MCF 10A (cell line): ENCODE measurements at regions not wholly inside any gene's neighbourhood (a gene's known extent, or its start where the extent isn't known, plus 50 kb on each side); places are given as distances from the start of the nearest gene placed in this dataset.

Experiments used
- BruUV-seq: library from RNA; stranded (reverse); fragments of 400-500 nt; replicated peaks from 2 replicates; lab custom pipeline; 2021; lab: Mats Ljungman, UMichigan
- CTCF ChIA-PET: fragments of 300-600 bp; sonication (Branson Sonifier 250); formaldehyde crosslinking; extraction: SDS; loops from one replicate; lab custom pipeline; 2021; ENCODE audit warnings: antibody characterized with exemption, inconsistent platforms; lab: Yijun Ruan, JAX
- POLR2A ChIA-PET: fragments of 300-600, 350-650 bp; sonication (Branson Sonifier 250); formaldehyde crosslinking; extraction: SDS; loops from one replicate; lab custom pipeline; 2020; ENCODE audit warnings: antibody characterized with exemption, inconsistent platforms; lab: Yijun Ruan, JAX
- DNase-seq: peaks from one replicate; pipeline ENCODE4 v3.0.0-alpha.2; 2018; ENCODE audit not compliant: unreplicated experiment
- H3K27ac Mint-ChIP-seq: one replicate; pipeline ENCODE4 v1.8.0; 2022; ENCODE audit warnings: mild to moderate bottlenecking, low read depth, mixed read lengths; ENCODE audit not compliant: unreplicated experiment
- H3K27me3 Mint-ChIP-seq: one replicate; pipeline ENCODE4 v1.8.0; 2022; ENCODE audit warnings: mixed read lengths; ENCODE audit not compliant: insufficient read depth, unreplicated experiment
- H3K36me3 Mint-ChIP-seq: one replicate; pipeline ENCODE4 v1.8.0; 2022; ENCODE audit warnings: mild to moderate bottlenecking, moderate library complexity, mixed read lengths; ENCODE audit not compliant: insufficient read depth, unreplicated experiment
- H3K4me1 Mint-ChIP-seq: one replicate; pipeline ENCODE4 v1.8.0; 2022; ENCODE audit warnings: mixed read lengths; ENCODE audit not compliant: insufficient read depth, unreplicated experiment
- H3K4me3 Mint-ChIP-seq: one replicate; pipeline ENCODE4 v1.8.0; 2022; ENCODE audit warnings: mild to moderate bottlenecking, moderate library complexity, mixed read lengths; ENCODE audit not compliant: unreplicated experiment
- H3K9me3 Mint-ChIP-seq: one replicate; pipeline ENCODE4 v1.8.0; 2022; ENCODE audit warnings: mixed read lengths; ENCODE audit not compliant: unreplicated experiment
- intact Hi-C: fragments of 100-400 bp; cut with micrococcal nuclease; formaldehyde crosslinking; loops from 2 replicates; pipeline ENCODE4 v1.14.1; 2022
- TF ChIP-seq, protein P1 (sequence below): fragments of 200-600 bp; IDR thresholded peaks from one replicate; pipeline ENCODE4 v1.8.0; 2022; ENCODE audit warnings: antibody characterized with exemption, mild to moderate bottlenecking; ENCODE audit not compliant: unreplicated experiment

DNA sequence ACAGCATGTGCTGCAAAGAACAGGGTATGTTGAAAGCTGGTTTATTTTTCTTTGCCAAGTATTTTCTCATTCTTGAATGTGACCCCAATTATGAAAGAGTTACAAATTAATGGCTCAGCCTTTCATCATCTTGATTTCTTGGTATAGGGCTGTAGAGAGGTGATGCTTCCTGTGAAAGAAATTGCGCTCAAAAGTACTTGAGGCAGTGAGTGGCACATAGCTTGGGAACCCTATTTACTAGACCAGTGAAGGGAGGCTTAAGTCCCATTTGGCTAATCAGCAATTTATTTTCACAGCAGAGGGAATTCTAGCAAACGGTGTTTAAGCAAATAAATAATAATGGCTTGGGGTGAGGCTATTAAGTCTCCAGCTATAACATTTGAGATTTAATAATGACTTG, 153.9 kb upstream of the MIS18BP1 start:
- POLR2A ChIA-PET = no interaction called here
- no peaks in the 10 kb centered on the region for H3K27me3 Mint-ChIP-seq

DNA sequence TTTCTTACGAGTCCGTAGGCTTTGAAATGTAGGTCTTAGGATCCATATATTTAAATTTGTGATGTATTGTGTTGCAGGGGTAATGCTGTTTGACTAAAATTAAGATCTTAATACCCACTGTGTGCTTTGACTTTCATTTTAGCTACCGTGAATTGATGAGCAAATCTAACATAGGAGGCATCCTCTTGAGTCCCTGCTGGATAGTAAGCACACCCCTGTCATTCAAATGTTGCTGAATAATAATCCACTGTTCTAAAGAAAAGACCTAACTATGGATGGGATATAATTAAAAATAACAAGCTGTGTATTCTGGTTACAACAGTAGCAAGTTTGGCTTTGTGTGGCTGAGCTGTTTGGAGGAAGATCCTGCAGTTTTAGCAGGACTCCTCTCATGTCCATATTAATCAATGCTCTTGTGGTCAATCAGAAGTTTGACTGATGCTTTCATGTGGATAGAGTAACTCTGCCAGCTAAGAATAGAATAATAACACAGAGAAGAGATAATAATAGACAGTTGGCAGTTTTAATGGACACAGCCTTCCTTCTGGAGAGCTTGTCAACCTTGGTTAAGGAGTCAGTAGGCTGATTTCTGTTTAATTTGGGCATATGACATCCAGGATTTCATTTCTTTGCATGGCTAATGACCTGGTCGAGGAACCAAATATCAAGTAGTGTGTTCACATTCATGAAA, 148.1 kb upstream of the MIS18BP1 start:
- no peaks in the 10 kb centered on the region for H3K4me1 Mint-ChIP-seq
- no peaks in the 10 kb centered on the region for H3K27me3 Mint-ChIP-seq
- no peak overlapping the region for H3K4me3 Mint-ChIP-seq
- no peak overlapping the region for H3K27ac Mint-ChIP-seq
- no peaks in the 10 kb centered on the region for H3K36me3 Mint-ChIP-seq
- TF ChIP-seq, protein P1, sequence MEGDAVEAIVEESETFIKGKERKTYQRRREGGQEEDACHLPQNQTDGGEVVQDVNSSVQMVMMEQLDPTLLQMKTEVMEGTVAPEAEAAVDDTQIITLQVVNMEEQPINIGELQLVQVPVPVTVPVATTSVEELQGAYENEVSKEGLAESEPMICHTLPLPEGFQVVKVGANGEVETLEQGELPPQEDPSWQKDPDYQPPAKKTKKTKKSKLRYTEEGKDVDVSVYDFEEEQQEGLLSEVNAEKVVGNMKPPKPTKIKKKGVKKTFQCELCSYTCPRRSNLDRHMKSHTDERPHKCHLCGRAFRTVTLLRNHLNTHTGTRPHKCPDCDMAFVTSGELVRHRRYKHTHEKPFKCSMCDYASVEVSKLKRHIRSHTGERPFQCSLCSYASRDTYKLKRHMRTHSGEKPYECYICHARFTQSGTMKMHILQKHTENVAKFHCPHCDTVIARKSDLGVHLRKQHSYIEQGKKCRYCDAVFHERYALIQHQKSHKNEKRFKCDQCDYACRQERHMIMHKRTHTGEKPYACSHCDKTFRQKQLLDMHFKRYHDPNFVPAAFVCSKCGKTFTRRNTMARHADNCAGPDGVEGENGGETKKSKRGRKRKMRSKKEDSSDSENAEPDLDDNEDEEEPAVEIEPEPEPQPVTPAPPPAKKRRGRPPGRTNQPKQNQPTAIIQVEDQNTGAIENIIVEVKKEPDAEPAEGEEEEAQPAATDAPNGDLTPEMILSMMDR = no peak
- ChIA-PET CTCF (no interaction called here), POLR2A (no interaction called here)
- intact Hi-C loops = no loop called here
- H3K9me3 Mint-ChIP-seq = peaks cover 6% of the 10 kb centered on the region
- DNase-seq = no peak
- BruUV-seq = no TSS peak

More for the DNA sequence above, 153.9 kb upstream of the MIS18BP1 start:
- CTCF ChIA-PET = interaction anchor here (0.6 to 1.4 kb wide), 4 partner anchors 8 to 935 kb away, joined by 3 to 11 read pairs (median 4); no protein-coding TSS in a partner anchor
- Mint-ChIP-seq H3K4me3 (no peak overlapping the region), H3K4me1 (no peaks in the 10 kb centered on the region), H3K36me3 (no peaks in the 10 kb centered on the region), H3K27ac (no peak overlapping the region), H3K9me3 (no peaks in the 10 kb centered on the region)
- TF ChIP-seq, protein P1 = no peak
- BruUV-seq = no TSS peak
- DNase-seq = no peak
- intact Hi-C loops = no loop called here

DNA sequence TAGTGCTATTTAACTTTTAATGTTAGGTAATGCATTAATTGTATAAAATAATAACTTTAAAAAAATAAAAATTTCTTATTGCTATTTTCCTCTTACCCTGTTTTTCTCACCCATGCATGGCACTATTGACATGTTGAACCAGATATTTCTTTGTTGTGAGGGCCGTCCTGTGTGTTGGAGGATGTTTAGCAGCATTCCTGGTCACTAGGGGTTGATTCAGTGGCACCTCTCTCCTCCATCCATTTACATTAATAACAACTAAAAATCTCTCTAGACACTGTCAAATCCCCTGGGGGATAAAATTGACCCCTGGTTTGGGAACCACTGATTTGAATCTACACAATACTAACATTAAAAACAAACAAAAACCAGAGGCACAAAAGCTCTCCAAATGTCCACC, 147.5 kb upstream of the MIS18BP1 start:
- H3K27me3 Mint-ChIP-seq = no peaks in the 10 kb centered on the region
- no TSS peak for BruUV-seq
- POLR2A ChIA-PET = no interaction called here
- H3K9me3 Mint-ChIP-seq = peaks cover 7% of the 10 kb centered on the region
- H3K36me3 Mint-ChIP-seq = no peaks in the 10 kb centered on the region
- H3K4me1 Mint-ChIP-seq = no peaks in the 10 kb centered on the region
- DNase-seq = no peak
- no peak overlapping the region for H3K27ac Mint-ChIP-seq
- CTCF ChIA-PET = no interaction called here
- H3K4me3 Mint-ChIP-seq = no peak overlapping the region
- TF ChIP-seq, protein P1 = no peak
- intact Hi-C loops = no loop called here

DNA sequence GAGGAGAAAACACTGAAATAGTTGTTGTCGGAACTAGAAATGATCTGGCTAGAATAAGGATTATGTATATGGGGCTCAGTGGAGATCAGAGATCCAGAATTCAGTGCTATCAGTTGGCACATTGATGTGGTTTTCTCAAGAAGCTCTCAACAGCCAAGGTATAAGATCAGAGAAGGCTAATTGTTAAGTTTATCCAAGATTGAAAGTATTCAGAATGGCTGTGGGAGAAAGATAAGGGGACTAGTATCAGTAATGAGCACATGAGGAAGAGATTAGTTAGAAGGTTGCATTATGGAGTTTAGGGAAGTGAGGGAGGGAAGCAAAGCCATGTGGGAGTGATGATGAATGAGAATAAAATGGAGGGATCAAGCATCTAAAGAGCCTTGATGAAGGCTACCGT, 128.1 kb upstream of the MIS18BP1 start:
- intact Hi-C loops = no loop called here
- Mint-ChIP-seq H3K27ac (no peak overlapping the region), H3K27me3 (no peaks in the 10 kb centered on the region), H3K4me3 (no peak overlapping the region), H3K4me1 (no peaks in the 10 kb centered on the region), H3K9me3 (no peaks in the 10 kb centered on the region), H3K36me3 (no peaks in the 10 kb centered on the region)
- no TSS peak for BruUV-seq
- ChIA-PET CTCF (no interaction called here), POLR2A (no interaction called here)
- TF ChIP-seq, protein P1 = no peak
- no peak for DNase-seq
